WERI-Rb-1 (cell line): ENCODE measurements at regions not wholly inside any gene's neighbourhood (a gene's known extent, or its start where the extent isn't known, plus 50 kb on each side); places are given as distances from the start of the nearest gene placed in this dataset.

Experiments
- DNase-seq: peaks from one replicate; pipeline ENCODE4 v3.0.0-alpha.2; 2020
- H3K27ac ChIP-seq: fragments of 250-450 bp; sonication (Bioruptor Pico); 2 replicates; pipeline ENCODE4 v1.5.1; 2020; ENCODE audit warnings: mild to moderate bottlenecking, moderate library complexity
- H3K27me3 ChIP-seq: fragments of 250-450 bp; sonication (Bioruptor Pico); 2 replicates; pipeline ENCODE4 v1.5.1; 2021; ENCODE audit warnings: mild to moderate bottlenecking, low read depth, moderate library complexity; ENCODE audit not compliant: insufficient read depth, severe bottlenecking
- H3K36me3 ChIP-seq: fragments of 250-450 bp; sonication (Bioruptor Pico); 2 replicates; pipeline ENCODE4 v1.5.1; 2020; ENCODE audit warnings: mild to moderate bottlenecking, moderate library complexity
- H3K4me3 ChIP-seq: 2 replicates; pipeline ENCODE4 v1.5.1; 2011; ENCODE audit warnings: low read depth, mild to moderate bottlenecking, control low read depth, low read length
- H3K9me3 ChIP-seq: fragments of 250-450 bp; sonication (Bioruptor Pico); 2 replicates; pipeline ENCODE4 v1.5.1; 2021; ENCODE audit warnings: mild to moderate bottlenecking, moderate library complexity; ENCODE audit not compliant: severe bottlenecking
- CTCF ChIP-seq: IDR thresholded peaks from 2 replicates; pipeline ENCODE4 v1.5.1; 2011; ENCODE audit warnings: low read depth, mild to moderate bottlenecking, control low read depth, inconsistent platforms, low read length

- Histone ChIP-seq H3K9me3 (peaks cover 12% of the 10 kb centered on the region), H3K27me3 (no peaks in the 10 kb centered on the region), H3K27ac (no peak overlapping the region), H3K36me3 (no peaks in the 10 kb centered on the region), H3K4me3 (no peak overlapping the region)
- TF ChIP-seq CTCF, result no peak
- DNase-seq, result no peak
Observed at GRCh38 chr1:217327901-217328300, 303.0 kb downstream of the GPATCH2 start.

- no peak for TF ChIP-seq CTCF
- H3K36me3 ChIP-seq, result no peaks in the 10 kb centered on the region
- H3K27me3 ChIP-seq, result no peaks in the 10 kb centered on the region
- H3K4me3 ChIP-seq, result no peak overlapping the region
- no peaks in the 10 kb centered on the region for H3K9me3 ChIP-seq
- DNase-seq, result no peak
- no peak overlapping the region for H3K27ac ChIP-seq
Observed at GRCh38 chr1:217322834-217323233, 308.1 kb downstream of the GPATCH2 start.

- DNase-seq, result no peak
- H3K27ac ChIP-seq, result no peak overlapping the region
- no peaks in the 10 kb centered on the region for H3K9me3 ChIP-seq
- no peaks in the 10 kb centered on the region for H3K36me3 ChIP-seq
- no peaks in the 10 kb centered on the region for H3K27me3 ChIP-seq
- no peak for TF ChIP-seq CTCF
- no peak overlapping the region for H3K4me3 ChIP-seq
Observed at GRCh38 chr1:217315346-217315745, 315.5 kb downstream of the GPATCH2 start.

GRCh38 chr1:217313096-217313495 is 317.8 kb downstream of the GPATCH2 start:
- H3K36me3 ChIP-seq, result no peaks in the 10 kb centered on the region
- no peak for TF ChIP-seq CTCF
- no peak overlapping the region for H3K4me3 ChIP-seq
- H3K27ac ChIP-seq, result no peak overlapping the region
- no peaks in the 10 kb centered on the region for H3K27me3 ChIP-seq
- DNase-seq, result no peak
- no peaks in the 10 kb centered on the region for H3K9me3 ChIP-seq

GRCh38 chr1:217311766-217312165 is 319.1 kb downstream of the GPATCH2 start:
- Histone ChIP-seq H3K27ac (no peak overlapping the region), H3K36me3 (no peaks in the 10 kb centered on the region), H3K9me3 (no peaks in the 10 kb centered on the region), H3K4me3 (no peak overlapping the region), H3K27me3 (no peaks in the 10 kb centered on the region)
- peak; percentile 70 for TF ChIP-seq CTCF
- DNase-seq, result peak; percentile 51

GRCh38 chr1:217311269-217311668 is 319.6 kb downstream of the GPATCH2 start:
- Histone ChIP-seq H3K27ac (no peak overlapping the region), H3K27me3 (no peaks in the 10 kb centered on the region), H3K36me3 (no peaks in the 10 kb centered on the region), H3K9me3 (no peaks in the 10 kb centered on the region), H3K4me3 (no peak overlapping the region)
- no peak for DNase-seq
- no peak for TF ChIP-seq CTCF
